ENCODE measurements at regions not wholly inside any gene's neighbourhood (a gene's known extent, or its start where the extent isn't known, plus 50 kb on each side); places are given as distances from the start of the nearest gene placed in this dataset.
A peak's percentile ranks its signal among the peaks of the same experiment; 100 is the strongest.
"Not testable (repeated sequence)": the region's sequence is repeated elsewhere in the genome, so short reads cannot be mapped to it uniquely, and the experiment has no call there.

- no peak for DNase-seq (ENCODE audit: low read depth in 2 of 2)
These were observed 114.1 kb upstream of the LPCAT1 start for GRCh38 chr5:1637639-1638481.

DNA sequence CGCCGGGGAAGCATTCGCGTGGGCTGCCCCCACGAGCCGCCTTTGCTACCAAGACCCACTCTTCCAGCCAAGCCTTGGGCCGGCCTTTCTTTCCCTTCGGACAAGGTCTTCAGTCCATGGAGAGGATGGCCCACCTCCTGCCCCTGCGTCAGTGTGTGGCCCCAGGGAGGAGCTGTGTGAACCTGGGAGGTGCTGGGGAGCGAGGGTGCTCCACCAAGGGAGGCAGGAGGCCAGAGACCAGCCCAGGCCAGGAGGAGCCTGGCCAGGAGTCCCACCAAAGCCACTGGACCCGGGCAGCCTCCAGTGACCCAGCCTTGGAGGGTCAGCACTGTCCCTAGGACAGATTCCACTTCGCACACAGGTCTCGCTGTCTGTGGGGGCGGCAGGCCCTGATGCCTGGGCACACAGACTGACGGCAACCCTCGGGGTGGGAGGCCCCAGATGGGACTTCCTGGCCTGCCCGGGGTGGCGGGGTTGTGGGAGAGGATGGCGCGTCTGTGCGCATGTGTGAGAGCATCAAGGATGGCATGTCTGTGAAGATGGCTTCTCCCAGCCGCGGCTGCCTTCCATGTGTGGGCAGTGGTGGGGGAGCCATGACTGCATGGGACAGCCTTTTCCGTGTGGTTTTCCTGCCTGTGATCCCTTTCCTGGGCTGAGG, 113.3 kb upstream of the LPCAT1 start:
- DNase-seq (ENCODE audit: low read depth in 2 of 2), result no peak

DNA sequence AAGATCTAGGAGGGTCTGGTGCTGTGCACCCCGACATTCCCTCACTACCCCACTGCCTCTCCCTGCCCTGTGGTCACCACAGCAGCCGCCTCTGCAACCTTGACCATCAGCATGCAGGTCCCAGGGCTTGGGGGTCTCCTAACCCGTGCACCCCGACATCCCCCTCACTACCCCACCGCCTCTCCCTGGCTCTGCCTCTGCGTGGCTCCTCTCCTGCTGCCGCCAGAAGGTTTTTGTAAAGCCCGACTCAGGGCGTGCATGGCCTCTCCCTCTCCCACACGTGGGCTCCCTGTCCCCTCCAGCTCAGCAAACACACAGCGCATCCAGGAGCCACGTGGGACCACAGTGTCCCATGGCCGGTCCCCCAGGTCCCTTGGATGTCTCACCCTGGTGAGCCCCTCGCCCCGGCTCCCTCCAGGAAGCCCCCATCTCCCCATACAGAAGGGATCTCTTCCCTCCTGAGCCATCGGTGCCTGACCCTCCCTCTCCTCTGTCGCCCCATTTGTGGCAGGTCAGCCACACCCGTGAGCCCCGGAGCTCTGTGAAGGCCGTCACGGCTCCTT, 112.5 kb upstream of the LPCAT1 start:
- not testable (repeated sequence) for DNase-seq (ENCODE audit: low read depth in 2 of 2)

- not testable (repeated sequence) for DNase-seq (ENCODE audit: low read depth in 2 of 2)
These were observed 111.7 kb upstream of the LPCAT1 start for GRCh38 chr5:1635477-1635876.

GRCh38 chr5:1634337-1634661, 110.5 kb upstream of the LPCAT1 start:
- DNase-seq (ENCODE audit: low read depth in 2 of 2), result no peak

DNA sequence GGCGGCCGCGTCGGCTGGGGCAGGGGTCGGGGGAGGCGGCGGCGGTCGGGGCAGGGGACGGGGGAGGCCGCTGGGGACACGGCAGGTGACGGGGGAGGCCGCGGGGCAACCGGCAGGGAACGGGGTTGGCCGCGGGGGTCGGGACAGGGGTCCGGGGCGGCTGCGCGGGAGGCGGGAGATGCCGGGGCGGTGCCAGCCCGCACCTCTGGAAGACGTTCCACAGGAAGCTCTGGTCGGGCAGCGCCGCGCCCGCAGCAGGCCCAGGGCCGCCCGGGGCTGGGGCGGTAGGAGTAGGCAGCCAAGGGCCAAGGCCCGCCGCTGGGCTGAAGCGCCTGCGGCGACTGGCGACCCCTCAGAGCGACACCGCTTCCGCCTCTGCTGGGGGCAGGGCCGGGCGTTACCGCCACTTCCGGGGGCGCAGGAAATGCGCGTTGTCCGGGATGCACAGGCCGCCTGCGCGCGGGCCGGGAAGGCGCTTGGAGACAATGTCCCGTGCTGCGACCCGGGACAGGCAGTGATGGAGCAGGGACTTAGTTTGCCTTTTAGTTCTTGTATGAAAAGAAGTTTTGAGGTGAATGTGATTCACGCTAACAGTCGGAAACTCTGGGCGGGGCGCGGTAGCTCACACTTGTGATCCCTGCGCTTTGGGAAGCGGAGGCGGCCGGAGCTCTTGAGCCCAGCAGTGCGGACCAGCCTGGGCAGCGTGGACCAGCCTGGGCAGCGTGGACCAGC, 110.0 kb upstream of the LPCAT1 start:
- peak; percentile 33 to 38 for DNase-seq (ENCODE audit: low read depth in 2 of 2)

GRCh38 chr5:1631004-1631403, 107.2 kb upstream of the LPCAT1 start:
- not testable (repeated sequence) for DNase-seq (ENCODE audit: low read depth in 2 of 2)

GRCh38 chr5:1626397-1626796, 102.6 kb upstream of the LPCAT1 start:
- DNase-seq (ENCODE audit: low read depth in 2 of 2), result not testable (repeated sequence)

- not testable (repeated sequence) for DNase-seq (ENCODE audit: low read depth in 2 of 2)
These were observed 95.8 kb upstream of the LPCAT1 start for GRCh38 chr5:1619531-1619930.

- DNase-seq (ENCODE audit: low read depth in 2 of 2), result not testable (repeated sequence)
These were observed 94.6 kb upstream of the LPCAT1 start for GRCh38 chr5:1618296-1618865.

GRCh38 chr5:1617236-1617755, 93.5 kb upstream of the LPCAT1 start:
- DNase-seq (ENCODE audit: low read depth in 2 of 2), result not testable (repeated sequence)

DNA sequence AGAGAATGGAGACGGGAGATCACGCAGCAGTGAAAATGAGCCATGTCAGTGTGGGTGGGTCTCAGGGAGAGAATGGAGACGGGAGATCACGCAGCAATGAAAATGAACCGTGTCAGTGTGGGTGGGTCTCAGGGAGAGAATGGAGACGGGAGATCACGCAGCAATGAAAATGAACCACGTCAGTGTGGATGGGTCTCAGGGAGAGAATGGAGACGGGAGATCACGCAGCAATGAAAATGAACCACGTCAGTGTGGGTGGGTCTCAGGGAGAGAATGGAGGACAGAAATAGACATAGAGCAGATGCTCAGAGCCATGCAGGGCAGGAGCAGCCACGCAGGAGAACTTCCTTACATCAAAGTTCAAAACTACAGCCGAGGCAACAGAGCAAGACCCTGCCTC, 89.8 kb upstream of the LPCAT1 start:
- not testable (repeated sequence) for DNase-seq (ENCODE audit: low read depth in 2 of 2)

GRCh38 chr5:1610526-1610925, 86.8 kb upstream of the LPCAT1 start:
- DNase-seq (ENCODE audit: low read depth in 2 of 2), result not testable (repeated sequence)

GRCh38 chr5:1609111-1609510, 85.4 kb upstream of the LPCAT1 start:
- DNase-seq (ENCODE audit: low read depth in 2 of 2), result not testable (repeated sequence)

DNA sequence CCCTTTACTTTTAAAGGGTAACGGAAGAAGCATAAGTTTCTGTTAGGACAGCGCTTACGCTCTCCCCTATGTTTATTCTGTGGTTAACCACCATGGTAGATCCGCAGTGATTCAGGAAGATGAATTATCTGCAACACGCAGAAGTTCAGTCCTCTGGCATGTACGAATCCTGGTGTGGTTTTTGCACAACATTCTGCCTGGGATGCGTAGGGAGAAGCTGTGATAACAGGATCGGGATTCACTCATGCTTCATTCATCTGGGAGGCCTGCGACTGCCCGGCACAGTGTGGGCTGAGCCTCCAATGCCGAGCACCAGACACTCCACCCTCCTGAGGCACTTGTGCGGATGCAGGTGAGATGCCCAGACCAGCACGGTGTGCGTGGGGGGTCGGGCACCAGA, 84.6 kb upstream of the LPCAT1 start:
- not testable (repeated sequence) for DNase-seq (ENCODE audit: low read depth in 2 of 2)

DNA sequence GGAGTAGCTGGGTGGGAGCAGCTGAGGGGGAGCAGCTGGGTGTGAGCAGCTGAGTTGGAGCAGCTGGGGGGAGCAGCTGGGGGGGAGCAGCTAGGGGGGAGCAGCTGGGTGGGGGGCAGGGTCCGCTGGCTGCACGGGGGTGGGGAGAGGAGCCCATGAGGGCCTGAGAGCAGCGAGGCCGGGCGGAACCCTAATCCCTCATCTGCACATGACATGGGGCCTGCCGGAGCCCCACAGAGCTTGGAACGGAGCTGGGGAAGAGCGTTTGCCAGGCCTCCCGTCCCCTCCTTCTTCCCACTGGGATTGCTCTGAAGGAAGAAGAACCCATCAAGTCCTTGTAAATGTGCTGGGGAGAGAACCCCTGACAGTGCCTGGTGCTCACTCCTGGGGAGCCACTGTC, 83.2 kb upstream of the LPCAT1 start:
- DNase-seq (ENCODE audit: low read depth in 2 of 2), result not testable (repeated sequence)

GRCh38 chr5:1603916-1604315, 80.2 kb upstream of the LPCAT1 start:
- not testable (repeated sequence) for DNase-seq (ENCODE audit: low read depth in 2 of 2)

DNA sequence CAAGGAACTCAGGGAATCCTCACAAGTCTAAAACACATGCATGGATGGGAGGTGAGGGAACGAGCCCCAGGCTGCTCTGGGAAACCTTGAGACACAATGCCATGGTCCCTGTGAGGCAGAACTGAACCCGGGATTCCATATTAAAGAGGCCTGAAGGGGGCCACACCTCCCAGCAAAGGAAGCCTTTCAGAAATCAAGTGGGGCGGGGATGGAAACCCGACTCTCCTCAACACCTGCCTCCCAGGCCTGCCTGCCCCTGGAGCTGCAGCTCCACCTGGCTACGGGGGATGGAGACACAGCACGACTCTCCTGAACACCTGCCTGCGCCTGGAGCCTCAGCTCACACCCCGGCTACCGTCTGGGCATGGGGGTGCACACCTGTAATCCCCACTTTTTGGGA, 77.8 kb upstream of the LPCAT1 start:
- DNase-seq (ENCODE audit: low read depth in 2 of 2), result not testable (repeated sequence)

- peak; percentile 9 to 54 for DNase-seq (ENCODE audit: low read depth in 2 of 2)
These were observed 75.4 kb upstream of the LPCAT1 start for GRCh38 chr5:1598950-1599737.

- DNase-seq (ENCODE audit: low read depth in 2 of 2), result peak in 1 of 2 donors; percentile 24
These were observed 73.3 kb upstream of the LPCAT1 start for GRCh38 chr5:1597093-1597473.
